IPS DF 4.7 (cell line): ENCODE measurements at regions not wholly inside any gene's neighbourhood (a gene's known extent, or its start where the extent isn't known, plus 50 kb on each side); places are given as distances from the start of the nearest gene placed in this dataset.

ENCODE experiments used
- DNase-seq: peaks from one replicate; pipeline ENCODE4 v3.0.0-alpha.2; 2013; ENCODE audit warnings: low spot score; ENCODE audit errors: extremely low read depth

GRCh38 chr17:71371809-71372208, 749.0 kb upstream of the SOX9 start:
- no peak for DNase-seq

- no peak for DNase-seq
Observed at GRCh38 chr17:71375948-71376347, 744.9 kb upstream of the SOX9 start.

GRCh38 chr17:71376933-71377332, 743.9 kb upstream of the SOX9 start:
- no peak for DNase-seq

GRCh38 chr17:71378036-71378435, 742.8 kb upstream of the SOX9 start:
- no peak for DNase-seq

GRCh38 chr17:71378741-71379140, 742.1 kb upstream of the SOX9 start:
- DNase-seq, result no peak

- DNase-seq, result no peak
Observed at GRCh38 chr17:71379512-71379911, 741.3 kb upstream of the SOX9 start.

GRCh38 chr17:71380535-71380934, 740.3 kb upstream of the SOX9 start:
- no peak for DNase-seq

GRCh38 chr17:71380936-71381335, 739.9 kb upstream of the SOX9 start:
- DNase-seq, result no peak

- no peak for DNase-seq
Observed at GRCh38 chr17:71383091-71383490, 737.7 kb upstream of the SOX9 start.

- no peak for DNase-seq
Observed at GRCh38 chr17:71387456-71387855, 733.4 kb upstream of the SOX9 start.

GRCh38 chr17:71392715-71393567, 727.9 kb upstream of the SOX9 start:
- DNase-seq, result no peak

GRCh38 chr17:71395901-71396300, 724.9 kb upstream of the SOX9 start:
- DNase-seq, result no peak

- DNase-seq, result no peak
Observed at GRCh38 chr17:71396711-71397110, 724.1 kb upstream of the SOX9 start.

- DNase-seq, result no peak
Observed at GRCh38 chr17:71398025-71398424, 722.8 kb upstream of the SOX9 start.

GRCh38 chr17:71398800-71399219, 722.0 kb upstream of the SOX9 start:
- no peak for DNase-seq

GRCh38 chr17:71399221-71399620, 721.6 kb upstream of the SOX9 start:
- DNase-seq, result no peak

GRCh38 chr17:71399649-71400048, 721.2 kb upstream of the SOX9 start:
- no peak for DNase-seq

- no peak for DNase-seq
Observed at GRCh38 chr17:71402007-71402406, 718.8 kb upstream of the SOX9 start.

GRCh38 chr17:71402661-71403141, 718.1 kb upstream of the SOX9 start:
- DNase-seq, result no peak

GRCh38 chr17:71405101-71405500, 715.7 kb upstream of the SOX9 start:
- no peak for DNase-seq

- DNase-seq, result no peak
Observed at GRCh38 chr17:71407981-71408380, 712.8 kb upstream of the SOX9 start.

- no peak for DNase-seq
Observed at GRCh38 chr17:71409137-71409536, 711.7 kb upstream of the SOX9 start.

- DNase-seq, result no peak
Observed at GRCh38 chr17:71409712-71410111, 711.1 kb upstream of the SOX9 start.
